ENCODE measurements at regions not wholly inside any gene's neighbourhood (a gene's known extent, or its start where the extent isn't known, plus 50 kb on each side); places are given as distances from the start of the nearest gene placed in this dataset.

GRCh38 chr20:36824142-36824940 lies 50.8 kb upstream of the DSN1 start:
- no peak for DNase-seq

DNA sequence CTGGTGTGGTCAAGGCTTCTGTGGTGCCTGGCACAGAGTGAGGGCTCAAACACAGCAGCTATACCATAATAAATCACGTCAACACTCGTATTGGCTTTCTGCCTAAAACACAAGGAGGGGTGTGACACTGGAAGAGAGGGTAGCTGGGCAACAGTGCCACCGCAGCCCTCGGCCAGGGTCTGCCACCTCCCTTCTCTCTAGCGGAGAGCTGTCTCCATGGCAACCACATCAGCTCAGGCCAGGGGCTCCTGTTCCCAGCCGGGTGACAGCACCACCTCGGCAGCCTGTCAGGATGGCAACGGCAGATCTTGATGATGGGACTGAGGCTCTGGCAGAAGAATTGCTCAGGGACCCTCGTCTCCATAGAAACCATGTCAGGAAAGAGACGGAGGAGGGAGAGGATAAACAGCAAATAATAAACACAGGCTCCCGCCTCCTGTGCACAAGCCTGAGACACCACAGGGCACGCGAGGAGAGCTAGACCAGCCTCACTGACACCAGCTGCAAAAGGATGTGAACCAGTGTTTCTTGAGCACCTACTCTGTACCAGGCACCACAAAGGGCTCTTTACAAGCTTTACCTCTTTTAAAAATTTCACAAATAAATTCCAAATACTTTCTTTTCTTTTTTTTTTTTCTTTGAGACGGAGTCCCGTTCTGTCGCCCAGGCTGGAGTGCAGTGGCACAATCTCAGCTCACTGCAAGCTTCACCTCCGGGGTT lies 50.4 kb upstream of the TLDC2 start:
- DNase-seq: peak; percentile 70

Data from NCI-H69 (cell line).